K562 (cell line): ENCODE measurements at regions not wholly inside any gene's neighbourhood (a gene's known extent, or its start where the extent isn't known, plus 50 kb on each side); places are given as distances from the start of the nearest gene placed in this dataset.

Experiments
- RAD21 ChIP-seq, 2 experiments: fragments of 250-450 bp in 1 of 2; fragments of 450-650 bp in 1 of 2; sonication (Bioruptor Pico) in 1 of 2; formaldehyde crosslinking in 1 of 2; IDR thresholded peaks in 1 of 2; conservative IDR thresholded peaks in 1 of 2; 2 replicates each; pipeline versions ENCODE4 v1.4.0 to v1.8.0; 2020 to 2022; ENCODE audit warnings: mild to moderate bottlenecking in 2 of 2, moderate library complexity in 1 of 2
- REST ChIP-seq, 2 experiments: fragments of 450-650 bp; formaldehyde crosslinking in 1 of 2; IDR thresholded peaks; 2 replicates each; pipeline versions ENCODE4 v1.4.0 to v1.6.1; 2014 to 2020; ENCODE audit warnings: mild to moderate bottlenecking in 2 of 2, borderline replicate concordance in 1 of 2, low read depth in 1 of 2
- SREBF2 ChIP-seq: sonication (generic); formaldehyde crosslinking; IDR thresholded peaks from 2 replicates; pipeline ENCODE4 v1.4.0; 2020; ENCODE audit warnings: mild to moderate bottlenecking, missing genetic modification reagents
- YY1 ChIP-seq, 3 experiments: IDR thresholded peaks; 2 replicates each; pipeline ENCODE4 v1.6.1; 2011; ENCODE audit warnings: low read length in 2 of 3, mild to moderate bottlenecking in 2 of 3, moderate library complexity in 2 of 3, borderline replicate concordance in 1 of 3, control low read depth in 1 of 3, low read depth in 1 of 3; ENCODE audit not compliant: insufficient read depth in 3 of 3, insufficient replicate concordance in 2 of 3, control insufficient read depth in 1 of 3, insufficient read length in 1 of 3; ENCODE audit errors: extremely low read depth in 1 of 3
- ZNF512 ChIP-seq: IDR thresholded peaks from 2 replicates; pipeline ENCODE4 v1.6.1; 2016; ENCODE audit warnings: missing genetic modification characterization, missing compliant biosample characterization
- TF ChIP-seq, protein P1 (sequence below), 2 experiments: IDR thresholded peaks in 1 of 2; conservative IDR thresholded peaks in 1 of 2; 2 replicates each; pipeline ENCODE4 v1.6.1; 2016; ENCODE audit warnings: low read depth in 2 of 2, mild to moderate bottlenecking in 1 of 2, missing compliant biosample characterization in 1 of 2, missing genetic modification characterization in 1 of 2, moderate library complexity in 1 of 2
- TF ChIP-seq, protein P2 (sequence below): fragments of 450-650 bp; formaldehyde crosslinking; IDR thresholded peaks from 2 replicates; pipeline ENCODE4 v1.4.0; 2022; ENCODE audit warnings: missing genetic modification characterization

- TF ChIP-seq, protein P1, sequence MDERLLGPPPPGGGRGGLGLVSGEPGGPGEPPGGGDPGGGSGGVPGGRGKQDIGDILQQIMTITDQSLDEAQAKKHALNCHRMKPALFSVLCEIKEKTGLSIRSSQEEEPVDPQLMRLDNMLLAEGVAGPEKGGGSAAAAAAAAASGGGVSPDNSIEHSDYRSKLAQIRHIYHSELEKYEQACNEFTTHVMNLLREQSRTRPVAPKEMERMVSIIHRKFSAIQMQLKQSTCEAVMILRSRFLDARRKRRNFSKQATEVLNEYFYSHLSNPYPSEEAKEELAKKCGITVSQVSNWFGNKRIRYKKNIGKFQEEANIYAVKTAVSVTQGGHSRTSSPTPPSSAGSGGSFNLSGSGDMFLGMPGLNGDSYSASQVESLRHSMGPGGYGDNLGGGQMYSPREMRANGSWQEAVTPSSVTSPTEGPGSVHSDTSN (CRISPR knock-in tag; IDR thresholded peaks at IDR 0.05; ENCODE audit: low read depth) = no peak
- TF ChIP-seq, protein P1 (tag; conservative IDR thresholded peaks at IDR 0.05; ENCODE audit: low read depth) = no peak
- no peak for TF ChIP-seq YY1 (IDR thresholded peaks at IDR 0.05; ENCODE audit: borderline replicate concordance in 1 of 3, control insufficient read depth in 1 of 3, extremely low read depth in 1 of 3, insufficient read depth in 3 of 3, insufficient read length in 1 of 3, insufficient replicate concordance in 2 of 3, low read depth in 1 of 3, low read length in 2 of 3)
- no peak for TF ChIP-seq SREBF2 (CRISPR knock-in tag)
- TF ChIP-seq REST (IDR thresholded peaks at IDR 0.05; ENCODE audit: borderline replicate concordance) = no peak
- TF ChIP-seq REST (CRISPR knock-in tag; IDR thresholded peaks at IDR 0.05; ENCODE audit: low read depth) = no peak
- no peak for TF ChIP-seq RAD21 (CRISPR knock-in tag; conservative IDR thresholded peaks at IDR 0.05 in 1 of 2, IDR thresholded peaks at IDR 0.05 in 1 of 2)
- TF ChIP-seq ZNF512 = no peak
- TF ChIP-seq, protein P2, sequence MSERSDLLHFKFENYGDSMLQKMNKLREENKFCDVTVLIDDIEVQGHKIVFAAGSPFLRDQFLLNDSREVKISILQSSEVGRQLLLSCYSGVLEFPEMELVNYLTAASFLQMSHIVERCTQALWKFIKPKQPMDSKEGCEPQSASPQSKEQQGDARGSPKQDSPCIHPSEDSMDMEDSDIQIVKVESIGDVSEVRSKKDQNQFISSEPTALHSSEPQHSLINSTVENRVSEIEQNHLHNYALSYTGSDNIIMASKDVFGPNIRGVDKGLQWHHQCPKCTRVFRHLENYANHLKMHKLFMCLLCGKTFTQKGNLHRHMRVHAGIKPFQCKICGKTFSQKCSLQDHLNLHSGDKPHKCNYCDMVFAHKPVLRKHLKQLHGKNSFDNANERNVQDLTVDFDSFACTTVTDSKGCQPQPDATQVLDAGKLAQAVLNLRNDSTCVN (CRISPR knock-in tag) = no peak
Measured at GRCh38 chr12:5318874-5319273, 113.0 kb upstream of the NTF3 start.
